B cell (primary cell): ENCODE measurements at regions not wholly inside any gene's neighbourhood (a gene's known extent, or its start where the extent isn't known, plus 50 kb on each side); places are given as distances from the start of the nearest gene placed in this dataset.

Experiments used
- ATAC-seq: fragments of 200-7000 bp; cut with Tn5 transposase; one replicate; pipeline ENCODE4 v1.10.0; 2021; ENCODE audit warnings: low read depth, mild to moderate bottlenecking, moderate number of reproducible peaks, moderate library complexity
- CTCF ChIA-PET: fragments of 350-600 bp; sonication (Branson Sonifier 250); formaldehyde crosslinking; loops from one replicate; lab custom pipeline; 2021; ENCODE audit warnings: antibody characterized with exemption, inconsistent platforms; lab: Charles Lee
- POLR2A ChIA-PET: fragments of 350-600 bp; sonication (Branson Sonifier 250); formaldehyde crosslinking; loops from one replicate; lab custom pipeline; 2021; ENCODE audit warnings: antibody characterized with exemption; lab: Charles Lee
- DNase-seq: peaks from one replicate; pipeline ENCODE4 v3.0.0; 2013
- H2AFZ ChIP-seq: 2 replicates; pipeline ENCODE4 v1.6.1; 2012; ENCODE audit warnings: mild to moderate bottlenecking, low read depth, low read length; ENCODE audit not compliant: insufficient read depth, poor library complexity, severe bottlenecking
- H3K27ac ChIP-seq, 2 donors: 1 replicate in 1 of 2; 2 replicates in 1 of 2; pipeline ENCODE4 v1.5.1; 2012 to 2013; ENCODE audit warnings: low read length in 2 of 2, mild to moderate bottlenecking in 2 of 2, moderate library complexity in 1 of 2
- H3K27me3 ChIP-seq, 4 experiments: fragments of 200-600 bp in 1 of 4; sonication (generic) in 1 of 4; replicated peaks in 1 of 4; 1 replicate in 2 of 4; 2 replicates in 2 of 4; pipeline versions ENCODE4 v1.6.1 to v1.7.0; 2013 to 2016; ENCODE audit warnings: low read length in 3 of 4, mild to moderate bottlenecking in 2 of 4, mixed read lengths in 1 of 4, moderate library complexity in 1 of 4; ENCODE audit not compliant: insufficient read depth in 4 of 4, control insufficient read depth in 3 of 4; ENCODE audit errors: control extremely low read depth in 1 of 4
- H3K36me3 ChIP-seq, 2 experiments: replicated peaks in 1 of 2; 1 replicate in 1 of 2; 2 replicates in 1 of 2; pipeline versions ENCODE4 v1.6.1 to v1.7.1; 2013; ENCODE audit warnings: low read length in 1 of 2; ENCODE audit not compliant: insufficient read depth in 2 of 2, control insufficient read depth in 1 of 2; ENCODE audit errors: control extremely low read depth in 1 of 2, extremely low read depth in 1 of 2
- H3K4me1 ChIP-seq, 2 donors: fragments of 200-600 bp in 1 of 2; sonication (generic) in 1 of 2; 1 replicate in 1 of 2; 2 replicates in 1 of 2; pipeline versions ENCODE4 v1.5.1 to v1.6.1; 2013 to 2017; ENCODE audit warnings: low read length in 2 of 2; ENCODE audit not compliant: control insufficient read depth in 2 of 2, insufficient read depth in 2 of 2
- H3K4me2 ChIP-seq: replicated peaks from 2 replicates; pipeline ENCODE3; 2012; ENCODE audit warnings: mild to moderate bottlenecking, low read depth, low read length; ENCODE audit not compliant: poor library complexity, severe bottlenecking
- H3K4me3 ChIP-seq, 5 experiments: fragments of 200-600 bp in 1 of 5; sonication (generic) in 1 of 5; 1 replicate in 3 of 5; 2 replicates in 2 of 5; pipeline versions ENCODE4 v1.5.1 to v1.7.0; 2011 to 2016; ENCODE audit warnings: low read length in 4 of 5, mild to moderate bottlenecking in 4 of 5, low read depth in 2 of 5, control low read depth in 1 of 5, moderate library complexity in 1 of 5; ENCODE audit not compliant: insufficient read depth in 1 of 5; ENCODE audit errors: control extremely low read depth in 1 of 5, extremely low read depth in 1 of 5
- H3K79me2 ChIP-seq: fragments of 200-600 bp; sonication (generic); one replicate; pipeline ENCODE4 v1.6.0; 2016; ENCODE audit warnings: low read length; ENCODE audit not compliant: control insufficient read depth, insufficient read depth
- H3K9ac ChIP-seq: fragments of 200-600 bp; sonication (generic); 2 replicates; pipeline ENCODE4 v1.6.1; 2017; ENCODE audit warnings: mild to moderate bottlenecking, low read length, moderate library complexity
- H3K9me3 ChIP-seq, 3 donors: one replicate each; pipeline versions ENCODE4 v1.6.1 to v1.7.1; 2013; ENCODE audit warnings: low read length in 2 of 3; ENCODE audit not compliant: control insufficient read depth in 2 of 3, insufficient read depth in 1 of 3; ENCODE audit errors: control extremely low read depth in 1 of 3
- H4K20me1 ChIP-seq: 2 replicates; pipeline ENCODE4 v1.6.0; 2012; ENCODE audit warnings: mild to moderate bottlenecking, low read length; ENCODE audit not compliant: insufficient read depth, control insufficient read depth, poor library complexity, severe bottlenecking
- H3K27ac Mint-ChIP-seq: one replicate; pipeline ENCODE4 v1.8.0; 2021; ENCODE audit warnings: mixed read lengths
- H3K27me3 Mint-ChIP-seq: one replicate; pipeline ENCODE4 v1.8.0; 2021; ENCODE audit warnings: mixed read lengths
- H3K4me1 Mint-ChIP-seq: one replicate; pipeline ENCODE4 v1.8.0; 2021; ENCODE audit warnings: mixed read lengths
- H3K4me3 Mint-ChIP-seq: one replicate; pipeline ENCODE4 v1.8.0; 2021; ENCODE audit warnings: mixed read lengths
- H3K9me3 Mint-ChIP-seq: one replicate; pipeline ENCODE4 v1.8.0; 2022; ENCODE audit warnings: mixed read lengths; ENCODE audit not compliant: insufficient read depth
- EZH2 ChIP-seq: IDR thresholded peaks from 2 replicates; pipeline ENCODE4 v1.6.1; 2012; ENCODE audit warnings: borderline replicate concordance, low read depth, mild to moderate bottlenecking, moderate library complexity, low read length; ENCODE audit not compliant: insufficient read depth, poor library complexity, severe bottlenecking
- WGBS: methylation state at CpG from one replicate; pipeline ENCODE4 v1.1.5; 2013; ENCODE audit warnings: missing lambda C conversion rate; ENCODE audit not compliant: insufficient coverage; 5-methylcytosine and 5-hydroxymethylcytosine counted together
- intact Hi-C: fragments of 100-400 bp; cut with micrococcal nuclease; formaldehyde crosslinking; loops from one replicate; pipeline ENCODE4 v1.10.0; 2022
- TF ChIP-seq, protein P1 (sequence below): fragments of 200-600 bp; IDR thresholded peaks from one replicate; pipeline ENCODE4 v1.8.0; 2022; ENCODE audit warnings: antibody characterized with exemption, mild to moderate bottlenecking

GRCh38 chr1:208820580-208821212 is 576.5 kb upstream of the PLXNA2 start:
- Histone ChIP-seq H3K9ac (no peak overlapping the region), H3K4me2 (no peak overlapping the region), H3K4me3 (no peak overlapping the region), H3K4me1 (no peaks in the 10 kb centered on the region), H3K27ac (no peak overlapping the region), H3K79me2 (no peaks in the 10 kb centered on the region), H4K20me1 (no peaks in the 10 kb centered on the region), H3K36me3 (no peaks in the 10 kb centered on the region), H3K9me3 (no peaks in the 10 kb centered on the region), H2AFZ (no peak overlapping the region), H3K27me3 (no peaks in the 10 kb centered on the region)
- intact Hi-C loops: no loop called here
- CTCF ChIA-PET: no interaction called here
- DNase-seq (no peak), ATAC-seq (no peak)
- WGBS: no CpG with 5 or more reads among the region's 2 CpGs
- Mint-ChIP-seq H3K4me3 (no peak overlapping the region), H3K27me3 (no peaks in the 10 kb centered on the region), H3K9me3 (no peaks in the 10 kb centered on the region), H3K27ac (no peak overlapping the region), H3K4me1 (no peaks in the 10 kb centered on the region)
- TF ChIP-seq, protein P1, sequence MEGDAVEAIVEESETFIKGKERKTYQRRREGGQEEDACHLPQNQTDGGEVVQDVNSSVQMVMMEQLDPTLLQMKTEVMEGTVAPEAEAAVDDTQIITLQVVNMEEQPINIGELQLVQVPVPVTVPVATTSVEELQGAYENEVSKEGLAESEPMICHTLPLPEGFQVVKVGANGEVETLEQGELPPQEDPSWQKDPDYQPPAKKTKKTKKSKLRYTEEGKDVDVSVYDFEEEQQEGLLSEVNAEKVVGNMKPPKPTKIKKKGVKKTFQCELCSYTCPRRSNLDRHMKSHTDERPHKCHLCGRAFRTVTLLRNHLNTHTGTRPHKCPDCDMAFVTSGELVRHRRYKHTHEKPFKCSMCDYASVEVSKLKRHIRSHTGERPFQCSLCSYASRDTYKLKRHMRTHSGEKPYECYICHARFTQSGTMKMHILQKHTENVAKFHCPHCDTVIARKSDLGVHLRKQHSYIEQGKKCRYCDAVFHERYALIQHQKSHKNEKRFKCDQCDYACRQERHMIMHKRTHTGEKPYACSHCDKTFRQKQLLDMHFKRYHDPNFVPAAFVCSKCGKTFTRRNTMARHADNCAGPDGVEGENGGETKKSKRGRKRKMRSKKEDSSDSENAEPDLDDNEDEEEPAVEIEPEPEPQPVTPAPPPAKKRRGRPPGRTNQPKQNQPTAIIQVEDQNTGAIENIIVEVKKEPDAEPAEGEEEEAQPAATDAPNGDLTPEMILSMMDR: no peak
- TF ChIP-seq EZH2: no peak
- POLR2A ChIA-PET: no interaction called here

- no peak overlapping the region for H3K4me3 Mint-ChIP-seq
- no peak overlapping the region for H3K4me2 ChIP-seq
- DNase-seq: no peak
- H3K27ac Mint-ChIP-seq: no peak overlapping the region
- H3K4me3 ChIP-seq: no peak overlapping the region
- ATAC-seq: no peak
- no peaks in the 10 kb centered on the region for H3K4me1 Mint-ChIP-seq
- no peak overlapping the region for H2AFZ ChIP-seq
- H3K27ac ChIP-seq: no peak overlapping the region
- no peaks in the 10 kb centered on the region for H3K27me3 Mint-ChIP-seq
- H3K9ac ChIP-seq: no peak overlapping the region
- H3K36me3 ChIP-seq: no peaks in the 10 kb centered on the region
- CTCF ChIA-PET: no interaction called here
- WGBS: no CpG with 5 or more reads among the region's 7 CpGs
- POLR2A ChIA-PET: interaction anchor here (0.6 kb wide), 1 partner anchor 1000 kb away, joined by 11 read pairs; no protein-coding TSS in a partner anchor
- no peaks in the 10 kb centered on the region for H3K9me3 ChIP-seq
- H4K20me1 ChIP-seq: no peaks in the 10 kb centered on the region
- no peak for TF ChIP-seq EZH2
- TF ChIP-seq, protein P1: no peak
- no peaks in the 10 kb centered on the region for H3K9me3 Mint-ChIP-seq
- no peaks in the 10 kb centered on the region for H3K79me2 ChIP-seq
- intact Hi-C loops: no loop called here
- H3K4me1 ChIP-seq: no peaks in the 10 kb centered on the region
- H3K27me3 ChIP-seq: no peaks in the 10 kb centered on the region
Measured at GRCh38 chr1:208821939-208822338, 577.8 kb upstream of the PLXNA2 start.
